Kidney (tissue), 13 donors: ENCODE measurements at regions not wholly inside any gene's neighbourhood (a gene's known extent, or its start where the extent isn't known, plus 50 kb on each side); places are given as distances from the start of the nearest gene placed in this dataset.

Experiments
- DNase-seq, 5 donors: peaks; one replicate each; pipeline ENCODE4 v3.0.0-alpha.2; 2013 to 2020
- FAIRE-seq: peaks from 2 replicates; lab custom pipeline; 2012; peaks lifted over from hg19 to GRCh38; lab: Jason Lieb, UNC
- H3K27ac ChIP-seq, 2 donors: one replicate each; pipeline ENCODE4 v1.7.0; 2013; ENCODE audit warnings: low read depth in 2 of 2, low read length in 2 of 2, inconsistent platforms in 1 of 2
- H3K27me3 ChIP-seq: one replicate; pipeline ENCODE4 v1.7.1; 2013; ENCODE audit warnings: low read length, inconsistent platforms; ENCODE audit not compliant: control insufficient read depth, insufficient read depth
- H3K36me3 ChIP-seq, 3 donors: one replicate each; pipeline versions ENCODE4 v1.7.0 to v1.7.1; 2013; ENCODE audit warnings: low read length in 3 of 3, control low read depth in 1 of 3, inconsistent platforms in 1 of 3; ENCODE audit not compliant: insufficient read depth in 3 of 3, control insufficient read depth in 2 of 3
- H3K4me1 ChIP-seq, 3 donors: one replicate each; pipeline versions ENCODE4 v1.7.0 to v1.7.1; 2013; ENCODE audit warnings: low read length in 3 of 3, inconsistent platforms in 1 of 3, low read depth in 1 of 3; ENCODE audit not compliant: control insufficient read depth in 2 of 3, insufficient read depth in 2 of 3
- H3K4me3 ChIP-seq, 3 donors: one replicate each; pipeline versions ENCODE4 v1.7.0 to v1.8.1; 2013; ENCODE audit warnings: low read length in 3 of 3, control low read depth in 1 of 3, inconsistent platforms in 1 of 3
- H3K9ac ChIP-seq, 3 donors: one replicate each; pipeline versions ENCODE4 v1.7.0 to v1.7.1; 2013; ENCODE audit warnings: low read length in 3 of 3, control low read depth in 1 of 3, inconsistent platforms in 1 of 3
- H3K9me3 ChIP-seq, 3 donors: one replicate each; pipeline versions ENCODE4 v1.7.0 to v1.7.1; 2013; ENCODE audit warnings: low read length in 3 of 3, control low read depth in 1 of 3, inconsistent platforms in 1 of 3; ENCODE audit not compliant: control insufficient read depth in 2 of 3, insufficient read depth in 1 of 3
- CTCF ChIP-seq: IDR thresholded peaks from 3 replicates; pipeline ENCODE4 v1.5.1; 2012; ENCODE audit warnings: mild to moderate bottlenecking, moderate library complexity, borderline replicate concordance; ENCODE audit not compliant: insufficient read depth; ENCODE audit errors: extremely low read depth
- intact Hi-C: fragments of 100-400 bp; cut with DNase I; formaldehyde crosslinking; loops from one replicate; pipeline ENCODE4 v1.11.1; 2022
- donor health status: control.
- donor health status: control.
- donor health status: control.
- donor health status: control.
- donor health status: control.
- donor health status: DM: yes; HTN: yes; CAD: no.
- donor health status: Normal renal cell carcinoma (clear cell type).

GRCh38 chr14:66401449-66402095 is 84.6 kb upstream of the CCDC196 start:
- DNase-seq (peak in 1 of 5 donors; percentile 16), FAIRE-seq (no peak)
- H3K27ac ChIP-seq: no peak overlapping the region
- no peak overlapping the region for H3K4me3 ChIP-seq
- intact Hi-C loops: no loop called here
- no peaks in the 10 kb centered on the region for H3K27me3 ChIP-seq
- no peak overlapping the region for H3K9ac ChIP-seq
- H3K9me3 ChIP-seq: no peaks in the 10 kb centered on the region
- H3K4me1 ChIP-seq: peaks cover 0 to 5% (median 3%) of the 10 kb centered on the region in 3 donors
- H3K36me3 ChIP-seq: no peaks in the 10 kb centered on the region
- TF ChIP-seq CTCF: peak; percentile 78

- no peak overlapping the region for H3K4me3 ChIP-seq
- H3K27me3 ChIP-seq: no peaks in the 10 kb centered on the region
- FAIRE-seq (no peak), DNase-seq (peak in 2 of 5 donors; percentile 53 to 73)
- no peak overlapping the region for H3K27ac ChIP-seq
- peak; percentile 56 for TF ChIP-seq CTCF
- no peaks in the 10 kb centered on the region for H3K9me3 ChIP-seq
- intact Hi-C loops: no loop called here
- H3K36me3 ChIP-seq: no peaks in the 10 kb centered on the region
- H3K9ac ChIP-seq: no peak overlapping the region
- peaks cover 0 to 5% (median 3%) of the 10 kb centered on the region in 3 donors for H3K4me1 ChIP-seq
Observed at GRCh38 chr14:66403183-66403582, 83.0 kb upstream of the CCDC196 start.

GRCh38 chr14:66404051-66404545 is 82.1 kb upstream of the CCDC196 start:
- peaks cover 0 to 5% (median 3%) of the 10 kb centered on the region in 3 donors for H3K4me1 ChIP-seq
- no peak overlapping the region for H3K9ac ChIP-seq
- intact Hi-C loops: no loop called here
- DNase-seq (no peak), FAIRE-seq (no peak)
- no peak for TF ChIP-seq CTCF
- no peak overlapping the region for H3K27ac ChIP-seq
- no peaks in the 10 kb centered on the region for H3K27me3 ChIP-seq
- no peaks in the 10 kb centered on the region for H3K9me3 ChIP-seq
- no peak overlapping the region for H3K4me3 ChIP-seq
- no peaks in the 10 kb centered on the region for H3K36me3 ChIP-seq
